VCaP (cell line): ENCODE measurements at regions not wholly inside any gene's neighbourhood (a gene's known extent, or its start where the extent isn't known, plus 50 kb on each side); places are given as distances from the start of the nearest gene placed in this dataset.

ENCODE experiments used
- H3K27ac ChIP-seq: fragments of 450-650 bp; 2 replicates; pipeline ENCODE4 v1.5.1; 2017
- TF ChIP-seq, protein P1 (sequence below): fragments of 450-650 bp; conservative IDR thresholded peaks from 2 replicates; pipeline ENCODE4 v1.5.1; 2017; ENCODE audit warnings: mild to moderate bottlenecking, moderate library complexity

DNA sequence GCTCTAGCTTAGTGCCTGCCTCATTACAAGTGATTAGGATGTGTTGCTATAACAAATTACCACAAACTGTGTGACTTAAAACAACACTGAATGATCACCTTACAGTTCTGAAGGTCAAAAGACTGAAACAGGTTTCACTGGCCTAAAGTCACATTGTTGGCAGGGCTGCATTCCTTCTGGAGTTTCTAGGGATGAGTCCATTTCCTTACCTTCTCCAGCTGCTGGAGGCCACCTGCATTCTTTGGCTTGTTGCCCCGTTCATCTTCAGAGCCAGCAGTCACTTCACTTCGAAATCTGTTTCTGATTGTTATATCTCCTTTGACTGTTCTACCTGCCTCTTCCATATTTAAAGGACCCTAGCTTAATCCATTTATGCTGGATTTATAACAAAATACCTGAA, 69.4 kb upstream of the MTPN start:
- no peak overlapping the region for H3K27ac ChIP-seq
- TF ChIP-seq, protein P1, sequence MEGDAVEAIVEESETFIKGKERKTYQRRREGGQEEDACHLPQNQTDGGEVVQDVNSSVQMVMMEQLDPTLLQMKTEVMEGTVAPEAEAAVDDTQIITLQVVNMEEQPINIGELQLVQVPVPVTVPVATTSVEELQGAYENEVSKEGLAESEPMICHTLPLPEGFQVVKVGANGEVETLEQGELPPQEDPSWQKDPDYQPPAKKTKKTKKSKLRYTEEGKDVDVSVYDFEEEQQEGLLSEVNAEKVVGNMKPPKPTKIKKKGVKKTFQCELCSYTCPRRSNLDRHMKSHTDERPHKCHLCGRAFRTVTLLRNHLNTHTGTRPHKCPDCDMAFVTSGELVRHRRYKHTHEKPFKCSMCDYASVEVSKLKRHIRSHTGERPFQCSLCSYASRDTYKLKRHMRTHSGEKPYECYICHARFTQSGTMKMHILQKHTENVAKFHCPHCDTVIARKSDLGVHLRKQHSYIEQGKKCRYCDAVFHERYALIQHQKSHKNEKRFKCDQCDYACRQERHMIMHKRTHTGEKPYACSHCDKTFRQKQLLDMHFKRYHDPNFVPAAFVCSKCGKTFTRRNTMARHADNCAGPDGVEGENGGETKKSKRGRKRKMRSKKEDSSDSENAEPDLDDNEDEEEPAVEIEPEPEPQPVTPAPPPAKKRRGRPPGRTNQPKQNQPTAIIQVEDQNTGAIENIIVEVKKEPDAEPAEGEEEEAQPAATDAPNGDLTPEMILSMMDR: no peak

DNA sequence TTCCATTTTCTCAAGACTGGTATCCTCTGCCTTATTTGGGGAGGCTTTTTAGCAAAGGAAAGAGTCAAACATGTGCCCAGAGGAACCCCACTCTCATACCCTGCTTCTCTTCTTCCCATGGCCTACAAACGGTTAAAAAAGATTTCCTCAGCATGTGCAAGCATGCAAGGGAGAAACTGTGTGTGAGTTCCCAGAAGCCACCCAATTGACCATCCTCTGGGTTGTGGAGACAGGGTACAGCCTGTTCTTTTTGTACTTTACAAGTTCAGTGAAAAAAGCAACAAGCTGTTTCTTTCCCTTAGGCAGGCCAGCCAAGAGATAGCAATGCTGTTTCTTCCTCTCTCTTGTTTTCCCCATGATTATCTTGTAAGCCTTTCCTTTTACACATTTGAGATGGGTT, 68.8 kb upstream of the MTPN start:
- no peak overlapping the region for H3K27ac ChIP-seq
- TF ChIP-seq, protein P1: no peak

DNA sequence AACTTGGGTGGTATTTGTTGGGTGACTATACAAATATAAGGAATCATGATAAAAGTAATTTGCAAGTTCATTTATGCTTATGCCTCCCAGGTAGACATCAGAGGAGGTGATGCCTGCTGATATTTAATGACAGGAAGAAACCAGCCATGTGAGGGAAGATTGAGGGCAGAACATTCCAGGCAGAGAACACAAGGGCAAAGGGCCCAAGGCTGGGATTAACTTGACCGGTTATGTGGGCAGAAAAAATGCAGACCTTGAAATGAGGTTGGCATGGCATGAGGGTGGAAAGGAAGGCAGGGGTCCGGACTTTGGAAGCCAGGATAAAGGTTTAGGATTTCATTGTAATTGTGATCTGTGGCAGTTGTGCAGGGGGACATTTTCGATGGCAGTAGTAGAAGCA, 68.0 kb upstream of the MTPN start:
- H3K27ac ChIP-seq: no peak overlapping the region
- TF ChIP-seq, protein P1: no peak

DNA sequence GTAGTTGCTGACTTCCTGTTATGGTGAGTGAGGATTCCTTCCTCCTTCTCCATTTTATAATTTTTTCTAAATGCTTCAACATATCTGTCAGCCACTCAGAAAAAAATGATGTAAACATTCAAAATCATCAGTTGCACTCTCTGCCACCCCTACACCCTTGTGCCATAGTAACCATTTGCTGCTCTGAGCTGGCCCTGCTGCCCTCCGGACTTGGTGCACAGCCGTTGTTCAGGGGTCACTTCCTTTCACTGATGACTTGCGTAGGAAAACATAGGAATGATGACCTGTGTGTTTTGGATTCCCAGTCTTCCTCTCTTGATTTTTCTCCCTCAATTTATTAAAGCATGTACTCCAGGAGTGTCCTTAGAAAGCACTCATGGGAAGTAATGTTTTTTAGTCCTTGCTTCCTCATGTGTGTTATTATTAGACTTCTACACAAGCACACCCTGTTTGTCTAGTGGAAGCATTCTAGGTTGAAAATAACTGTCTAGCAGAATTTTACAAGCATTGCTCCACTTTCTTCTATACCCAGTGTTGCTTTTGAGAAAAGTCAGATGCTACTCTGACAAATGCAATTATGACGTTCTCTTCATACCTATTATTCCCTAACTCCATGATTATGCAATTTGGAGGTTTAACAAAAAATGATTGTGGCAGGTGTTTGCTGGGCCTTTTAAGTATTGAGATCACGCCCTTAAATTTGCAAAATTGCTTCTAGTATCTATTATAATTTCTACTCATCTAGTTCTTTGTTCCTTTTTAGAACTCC, 62.6 kb upstream of the MTPN start:
- TF ChIP-seq, protein P1: no peak
- H3K27ac ChIP-seq: no peak overlapping the region

DNA sequence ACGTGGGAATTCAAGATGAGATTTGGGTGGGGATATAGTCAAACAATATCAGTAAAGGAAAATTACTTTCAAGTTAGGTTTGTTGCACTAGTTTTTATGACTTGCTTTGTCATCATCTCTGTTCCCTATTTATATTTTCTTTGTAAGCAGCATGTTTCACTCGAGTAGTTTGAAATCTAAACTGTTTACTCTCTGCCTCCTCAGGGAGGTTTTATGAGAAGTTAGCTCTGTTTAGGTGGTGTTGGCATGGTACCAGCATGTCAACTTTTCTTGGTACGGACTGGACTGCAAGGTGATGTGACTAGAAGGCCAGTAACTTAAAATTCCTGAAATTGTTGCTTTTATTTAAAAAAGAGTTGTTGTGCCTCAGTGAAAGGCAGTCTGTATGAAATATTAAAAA, 59.2 kb upstream of the MTPN start:
- peak overlapping the region; percentile 67 for H3K27ac ChIP-seq
- TF ChIP-seq, protein P1: no peak

DNA sequence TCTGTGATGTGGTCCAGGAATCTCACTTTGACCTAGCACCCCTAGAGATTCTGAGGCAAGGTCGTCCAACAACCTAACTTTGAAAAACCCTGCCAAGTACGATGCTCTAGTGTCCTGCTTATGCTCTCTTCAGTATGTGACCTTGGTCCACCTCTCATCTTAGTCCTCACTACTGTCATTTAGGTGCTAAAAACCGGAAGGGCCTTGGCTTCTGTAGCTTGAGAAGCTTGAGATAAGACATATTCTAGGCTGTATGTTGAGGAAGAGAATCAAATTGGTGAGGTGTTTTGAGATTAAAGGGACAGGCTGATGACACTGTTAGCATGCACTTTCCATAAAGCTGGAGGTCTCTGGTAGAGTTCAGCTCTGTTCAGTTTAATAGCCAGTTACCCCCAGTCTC, 57.0 kb upstream of the MTPN start:
- TF ChIP-seq, protein P1: no peak
- peak overlapping the region; percentile 62 for H3K27ac ChIP-seq

DNA sequence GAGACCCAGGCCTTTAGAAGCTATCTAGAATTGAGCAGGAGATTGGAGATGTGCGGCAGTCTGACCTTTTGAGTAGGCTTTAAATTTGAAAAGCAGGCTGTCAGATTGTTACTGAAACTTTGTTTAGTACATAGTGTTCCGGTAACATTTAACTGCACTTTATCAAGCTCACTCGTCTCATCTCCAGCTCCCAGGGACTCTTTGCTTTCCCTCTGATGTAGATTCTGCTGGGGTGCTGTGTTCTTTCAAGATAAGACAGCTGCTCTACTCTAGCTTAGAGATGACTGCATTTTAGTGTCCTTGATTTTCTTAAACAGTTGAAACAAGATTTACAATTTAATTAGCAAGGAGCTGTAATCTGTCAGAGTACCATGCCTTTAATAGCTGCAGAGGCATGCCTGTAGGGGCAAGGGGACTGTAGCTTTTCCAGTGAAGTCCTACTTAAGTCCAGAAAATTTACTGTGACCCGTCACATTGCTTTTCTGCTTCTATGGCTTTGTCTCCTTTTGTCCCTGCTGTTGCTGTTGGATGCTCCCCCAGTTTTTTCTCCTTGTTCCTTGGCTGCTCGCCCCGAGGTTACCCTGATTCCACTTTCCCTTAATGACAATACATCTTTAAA, 56.4 kb upstream of the MTPN start:
- TF ChIP-seq, protein P1: no peak
- peak overlapping the region; percentile 62 for H3K27ac ChIP-seq
